Loucy (cell line): ENCODE measurements at regions not wholly inside any gene's neighbourhood (a gene's known extent, or its start where the extent isn't known, plus 50 kb on each side); places are given as distances from the start of the nearest gene placed in this dataset.

Experiments
- H2AFZ ChIP-seq: fragments of 200-600 bp; sonication (generic); 2 replicates; pipeline ENCODE4 v1.6.0; 2016; ENCODE audit warnings: antibody characterized with exemption, mild to moderate bottlenecking, low read length, moderate library complexity
- H3F3A ChIP-seq: fragments of 200-600 bp; 2 replicates; pipeline ENCODE4 v1.6.0; 2016; ENCODE audit warnings: antibody characterized with exemption, low read depth, mild to moderate bottlenecking
- H3K27me3 ChIP-seq: fragments of 200-600 bp; sonication (generic); 2 replicates; pipeline ENCODE4 v1.6.1; 2014; ENCODE audit warnings: low read length, mild to moderate bottlenecking; ENCODE audit not compliant: insufficient read depth, poor library complexity, severe bottlenecking
- H3K36me3 ChIP-seq: fragments of 200-600 bp; sonication (generic); 2 replicates; pipeline ENCODE4 v1.6.1; 2016; ENCODE audit warnings: low read length; ENCODE audit not compliant: insufficient read depth
- H3K4me1 ChIP-seq: fragments of 200-600 bp; sonication (generic); 2 replicates; pipeline ENCODE4 v1.5.1; 2014; ENCODE audit warnings: low read length, mild to moderate bottlenecking; ENCODE audit not compliant: insufficient read depth, poor library complexity, severe bottlenecking
- H3K4me2 ChIP-seq: fragments of 200-600 bp; sonication (generic); 2 replicates; pipeline ENCODE4 v1.6.0; 2014; ENCODE audit warnings: antibody characterized with exemption, low read length, low read depth, mild to moderate bottlenecking; ENCODE audit not compliant: poor library complexity, severe bottlenecking
- H3K4me3 ChIP-seq: fragments of 200-600 bp; sonication (generic); 2 replicates; pipeline ENCODE4 v1.5.1; 2014; ENCODE audit warnings: low read length, mild to moderate bottlenecking, mixed read lengths; ENCODE audit not compliant: poor library complexity, severe bottlenecking
- H3K79me2 ChIP-seq: fragments of 200-600 bp; sonication (generic); 2 replicates; pipeline ENCODE4 v1.6.1; 2014; ENCODE audit warnings: low read length; ENCODE audit not compliant: insufficient read depth
- H3K9ac ChIP-seq: fragments of 200-600 bp; sonication (generic); 2 replicates; pipeline ENCODE4 v1.6.0; 2014; ENCODE audit warnings: mild to moderate bottlenecking, low read depth, low read length, moderate library complexity; ENCODE audit not compliant: poor library complexity, severe bottlenecking
- H3K9me2 ChIP-seq: fragments of 200-600 bp; sonication (generic); replicated peaks from 2 replicates; pipeline ENCODE4 v1.6.1; 2016; ENCODE audit warnings: low read depth, low read length, mixed read lengths
- H3K9me3 ChIP-seq: fragments of 200-600 bp; sonication (generic); 2 replicates; pipeline ENCODE4 v1.6.1; 2014; ENCODE audit warnings: mild to moderate bottlenecking, antibody characterized with exemption, low read length, low read depth; ENCODE audit not compliant: insufficient read depth
- H4K20me1 ChIP-seq: fragments of 200-600 bp; sonication (generic); 2 replicates; pipeline ENCODE4 v1.6.0; 2014; ENCODE audit warnings: antibody characterized with exemption, low read length, mild to moderate bottlenecking; ENCODE audit not compliant: insufficient read depth, poor library complexity, severe bottlenecking
- CTCF ChIP-seq: fragments of 200-600 bp; sonication (generic); conservative IDR thresholded peaks from 2 replicates; pipeline ENCODE4 v1.5.1; 2014; ENCODE audit warnings: mild to moderate bottlenecking, antibody characterized with exemption, low read length
- EZH2phosphoT487 ChIP-seq: fragments of 200-600 bp; IDR thresholded peaks from 2 replicates; pipeline ENCODE4 v1.6.1; 2018; ENCODE audit warnings: antibody characterized with exemption, mild to moderate bottlenecking, moderate library complexity, borderline replicate concordance

- Histone ChIP-seq H3K4me3 (no peak overlapping the region), H3K9ac (no peak overlapping the region), H3K27me3 (no peaks in the 10 kb centered on the region), H3K4me2 (no peak overlapping the region), H4K20me1 (no peaks in the 10 kb centered on the region), H3F3A (no peaks in the 10 kb centered on the region), H3K4me1 (no peaks in the 10 kb centered on the region), H3K79me2 (no peaks in the 10 kb centered on the region), H3K9me2 (no peaks in the 10 kb centered on the region), H2AFZ (no peak overlapping the region), H3K9me3 (no peaks in the 10 kb centered on the region), H3K36me3 (no peaks in the 10 kb centered on the region)
- TF ChIP-seq EZH2phosphoT487 (no peak), CTCF (no peak)
Measured at GRCh38 chr9:12980085-12980851, 205.4 kb downstream of the LURAP1L start.

DNA sequence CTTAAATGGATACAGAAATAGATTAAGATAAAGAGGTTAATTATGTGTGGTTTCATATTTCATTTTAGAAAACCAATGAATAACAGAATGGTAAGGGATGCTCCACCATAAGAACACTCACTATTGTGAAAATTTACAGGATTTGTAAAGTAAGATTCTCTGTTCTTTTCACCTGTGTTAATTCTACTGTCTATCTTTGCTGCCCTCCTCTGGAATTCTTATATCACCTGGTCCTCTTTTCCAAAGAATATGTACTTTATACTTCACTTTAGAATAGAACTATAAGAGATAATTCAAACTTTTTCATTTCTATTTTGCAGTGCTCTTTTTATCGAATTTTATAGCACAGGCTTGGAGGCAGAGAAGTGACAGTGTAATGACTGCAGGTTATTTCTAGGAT is 213.4 kb downstream of the LURAP1L start:
- H3K9me2 ChIP-seq: no peaks in the 10 kb centered on the region
- H3K4me1 ChIP-seq: no peaks in the 10 kb centered on the region
- no peaks in the 10 kb centered on the region for H3K79me2 ChIP-seq
- H3F3A ChIP-seq: no peaks in the 10 kb centered on the region
- no peak overlapping the region for H3K4me3 ChIP-seq
- no peaks in the 10 kb centered on the region for H3K9me3 ChIP-seq
- H4K20me1 ChIP-seq: no peaks in the 10 kb centered on the region
- H3K4me2 ChIP-seq: no peak overlapping the region
- H3K36me3 ChIP-seq: no peaks in the 10 kb centered on the region
- no peak overlapping the region for H3K9ac ChIP-seq
- no peak overlapping the region for H2AFZ ChIP-seq
- TF ChIP-seq CTCF (no peak; the same call in 1 of the 2 replicates), EZH2phosphoT487 (no peak)
- no peaks in the 10 kb centered on the region for H3K27me3 ChIP-seq

DNA sequence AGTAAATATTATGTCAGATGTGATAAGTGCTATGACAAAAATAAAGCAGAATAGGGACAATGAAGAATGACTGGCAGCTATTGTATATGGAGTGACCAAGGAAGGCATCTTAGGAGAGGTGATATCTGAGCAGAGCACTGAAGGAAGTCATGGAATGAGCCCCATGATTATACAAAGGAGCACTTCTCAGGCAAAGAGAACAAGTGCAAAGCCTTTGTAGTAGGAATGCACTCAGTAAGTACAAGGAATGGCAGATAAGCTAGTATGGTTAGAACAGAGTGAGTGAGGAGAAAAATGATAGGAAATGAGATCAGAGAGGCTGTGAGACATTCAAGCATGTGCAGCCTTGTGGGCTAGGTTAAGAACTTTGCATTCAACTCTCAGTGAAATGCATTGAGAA is 214.8 kb downstream of the LURAP1L start:
- no peaks in the 10 kb centered on the region for H3F3A ChIP-seq
- H3K79me2 ChIP-seq: no peaks in the 10 kb centered on the region
- no peak overlapping the region for H2AFZ ChIP-seq
- H3K4me2 ChIP-seq: no peak overlapping the region
- TF ChIP-seq EZH2phosphoT487 (no peak), CTCF (no peak)
- no peak overlapping the region for H3K4me3 ChIP-seq
- H3K4me1 ChIP-seq: no peaks in the 10 kb centered on the region
- H3K9me3 ChIP-seq: no peaks in the 10 kb centered on the region
- H3K9ac ChIP-seq: no peak overlapping the region
- no peaks in the 10 kb centered on the region for H3K27me3 ChIP-seq
- H3K36me3 ChIP-seq: no peaks in the 10 kb centered on the region
- H3K9me2 ChIP-seq: no peaks in the 10 kb centered on the region
- H4K20me1 ChIP-seq: no peaks in the 10 kb centered on the region
